LoVo (cell line): ENCODE measurements at regions not wholly inside any gene's neighbourhood (a gene's known extent, or its start where the extent isn't known, plus 50 kb on each side); places are given as distances from the start of the nearest gene placed in this dataset.

Experiments used
- DNase-seq: peaks from one replicate; pipeline ENCODE4 v3.0.0-alpha.2; 2016; ENCODE audit warnings: low spot score

DNA sequence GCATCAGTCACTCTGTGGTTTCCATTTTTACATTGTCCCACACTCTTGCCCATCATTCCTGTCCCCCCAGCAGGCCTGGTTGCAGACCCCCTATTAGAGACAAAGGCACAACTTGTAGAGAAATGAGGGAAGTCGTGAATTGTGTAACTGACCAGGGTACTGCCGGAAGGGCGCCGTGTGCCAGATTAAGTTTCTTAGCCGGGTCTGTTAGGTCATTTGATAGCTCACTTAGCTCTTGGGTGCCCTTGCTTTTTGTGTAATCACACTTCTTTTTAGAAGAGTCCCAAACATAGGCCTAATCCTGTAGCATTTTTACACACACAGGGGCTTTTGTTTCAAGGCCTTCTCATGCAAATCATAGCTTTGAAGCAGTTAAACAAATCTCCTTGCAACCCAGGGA lies 87.2 kb downstream of the CTAGE1 start:
- DNase-seq = no peak

DNA sequence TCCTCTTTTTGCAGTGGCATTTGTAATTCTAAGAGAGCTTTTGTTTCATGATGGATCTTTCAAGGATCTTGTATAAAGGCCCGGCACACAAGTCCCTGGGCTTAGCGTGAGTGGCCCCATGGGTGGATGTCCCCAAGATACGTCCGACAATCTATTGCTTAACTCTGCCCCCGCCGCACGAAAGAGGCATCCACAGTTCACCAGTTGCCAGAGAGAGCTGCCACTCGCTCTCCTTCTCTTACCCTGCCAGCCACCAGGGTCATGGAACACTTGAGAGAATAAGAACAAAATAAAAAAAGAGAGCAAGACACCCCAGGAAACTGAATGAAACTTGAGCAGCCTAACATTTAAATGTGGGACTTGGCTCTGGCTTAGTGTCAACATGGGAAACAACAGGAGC lies 92.3 kb downstream of the CTAGE1 start:
- DNase-seq = no peak

DNA sequence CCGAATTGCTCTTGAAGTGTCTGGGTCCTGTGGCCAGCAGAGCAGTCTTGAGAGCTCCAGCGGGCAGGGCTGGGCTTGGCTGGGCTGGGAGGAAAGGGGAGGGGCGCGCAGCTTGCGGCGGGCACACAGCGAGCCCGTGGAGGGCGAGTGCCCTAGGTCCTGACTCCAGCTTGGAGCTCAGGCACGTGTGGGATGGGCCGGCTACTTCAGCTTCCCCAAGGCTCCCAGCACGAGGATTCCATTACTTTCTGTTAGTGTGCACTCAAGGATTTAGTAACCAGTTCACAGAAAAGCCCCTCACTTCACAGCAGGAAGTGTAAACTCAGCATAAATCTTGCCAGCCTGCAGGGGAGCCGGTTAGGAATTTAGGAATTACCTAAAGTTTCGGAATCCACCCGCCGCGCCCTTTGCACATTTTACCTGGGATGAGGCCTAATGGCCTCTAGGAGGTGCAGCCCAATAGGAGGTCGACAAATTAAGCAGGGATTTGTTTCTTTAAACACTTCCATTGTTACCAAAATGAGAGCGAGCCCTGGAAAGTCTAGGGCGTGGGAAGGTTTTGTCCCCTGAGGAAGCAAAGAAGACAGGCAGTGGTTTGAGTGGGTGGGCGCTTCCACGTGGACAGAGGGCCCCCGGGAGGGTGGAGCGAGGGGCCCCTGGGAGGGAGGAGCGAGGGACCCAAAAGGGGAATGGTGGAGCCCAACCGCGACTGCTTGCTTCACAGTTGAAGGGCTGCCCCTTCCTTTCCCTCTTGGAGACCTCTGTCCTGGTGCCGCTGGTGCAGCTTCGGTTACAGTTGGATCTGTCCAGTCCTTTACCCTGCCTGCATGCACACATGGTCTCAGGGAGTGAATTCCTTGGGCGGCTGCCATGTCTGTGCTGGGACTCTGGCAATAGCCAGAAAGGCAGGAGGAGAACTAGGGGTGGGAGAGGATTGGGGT lies 93.3 kb downstream of the CTAGE1 start:
- no peak for DNase-seq

DNA sequence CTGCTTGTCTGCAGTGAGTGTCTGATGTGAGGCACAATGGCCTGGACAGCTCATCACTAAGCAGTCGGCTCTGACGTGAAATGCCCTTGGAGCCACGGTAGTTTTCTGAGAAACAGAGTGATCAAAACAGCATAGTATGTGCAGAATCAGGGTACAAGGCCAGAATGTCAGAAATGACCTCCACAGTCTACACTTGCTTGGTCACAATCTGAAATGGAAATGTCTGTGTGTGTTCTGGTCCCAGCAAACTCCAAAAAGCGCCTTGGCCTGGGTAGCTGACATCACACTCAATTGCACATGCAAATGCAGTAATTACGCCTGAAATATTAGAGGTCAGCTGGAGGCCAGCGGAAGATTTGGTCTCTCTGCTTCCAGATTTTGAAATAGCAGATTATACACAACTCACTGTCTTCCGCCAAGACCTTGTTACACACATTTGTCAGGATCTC lies 95.4 kb downstream of the CTAGE1 start:
- no peak for DNase-seq

DNA sequence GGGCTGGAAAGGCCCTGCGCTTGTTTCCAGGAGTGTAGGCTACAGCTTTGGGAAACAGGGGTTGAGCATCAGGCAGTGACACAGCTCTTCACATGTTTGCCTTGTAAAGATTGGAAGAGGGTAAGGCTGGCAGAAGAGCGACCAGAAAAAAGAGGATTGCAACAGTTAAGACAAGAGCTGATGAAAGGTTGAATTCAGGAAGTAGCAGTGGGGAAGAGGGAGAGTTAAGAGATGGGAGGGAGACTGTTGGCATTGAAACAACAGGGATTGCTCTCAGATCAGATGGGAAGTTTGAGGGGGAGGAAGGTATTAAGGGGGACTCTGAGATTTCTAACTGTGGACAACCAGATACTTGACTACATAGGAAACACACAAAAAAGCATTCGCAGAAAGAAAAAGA lies 96.9 kb downstream of the CTAGE1 start:
- DNase-seq = no peak

DNA sequence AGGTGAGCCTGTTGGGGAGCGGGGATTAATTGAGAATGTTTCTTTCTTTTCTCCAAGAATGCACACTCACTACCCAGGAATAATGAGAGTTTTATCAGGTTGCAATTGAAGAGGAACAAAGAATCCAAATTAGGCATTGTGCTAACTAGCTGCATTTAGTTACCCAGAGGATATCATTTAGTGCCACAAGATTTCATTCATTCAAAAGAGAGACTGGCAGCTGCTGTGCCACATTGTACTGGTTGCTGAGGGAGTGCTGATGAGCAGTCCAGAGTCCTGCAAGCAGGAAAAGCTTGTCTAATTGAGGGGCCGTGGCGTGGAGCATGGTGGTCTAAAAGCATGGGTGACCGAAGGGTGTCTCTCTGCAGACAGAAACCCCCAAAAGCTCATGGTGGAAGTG lies 97.6 kb downstream of the CTAGE1 start:
- no peak for DNase-seq

DNA sequence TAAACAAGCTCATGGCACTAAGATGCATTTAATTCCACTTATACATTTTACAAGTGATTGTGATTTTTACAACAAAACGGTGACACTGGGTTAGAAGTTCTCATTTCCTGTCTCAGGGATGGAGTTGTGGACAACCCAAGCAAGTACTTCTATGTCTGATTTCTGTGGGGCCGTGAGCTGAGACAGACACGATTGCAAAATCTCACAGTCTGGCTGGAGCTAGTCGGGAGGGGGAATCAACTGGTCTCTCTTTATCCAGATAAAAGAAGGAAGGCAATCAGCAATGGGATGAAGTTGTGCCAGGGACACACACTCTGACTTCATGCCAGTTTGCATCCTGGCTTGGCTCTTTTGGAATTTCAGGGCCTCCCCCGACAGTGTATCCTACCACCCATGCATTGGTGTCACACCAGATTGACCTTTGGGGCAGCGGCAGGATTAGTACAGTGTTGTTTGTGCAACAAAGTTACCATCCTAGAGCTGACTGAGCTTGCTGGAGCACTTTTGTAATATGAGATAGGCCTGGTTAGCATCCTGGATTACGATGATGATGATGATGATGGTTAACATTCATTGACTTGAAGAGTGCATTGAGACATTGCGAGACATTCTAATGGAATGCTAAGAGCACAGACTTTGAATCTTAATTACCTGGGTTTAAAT lies 98.8 kb downstream of the CTAGE1 start:
- DNase-seq = no peak

DNA sequence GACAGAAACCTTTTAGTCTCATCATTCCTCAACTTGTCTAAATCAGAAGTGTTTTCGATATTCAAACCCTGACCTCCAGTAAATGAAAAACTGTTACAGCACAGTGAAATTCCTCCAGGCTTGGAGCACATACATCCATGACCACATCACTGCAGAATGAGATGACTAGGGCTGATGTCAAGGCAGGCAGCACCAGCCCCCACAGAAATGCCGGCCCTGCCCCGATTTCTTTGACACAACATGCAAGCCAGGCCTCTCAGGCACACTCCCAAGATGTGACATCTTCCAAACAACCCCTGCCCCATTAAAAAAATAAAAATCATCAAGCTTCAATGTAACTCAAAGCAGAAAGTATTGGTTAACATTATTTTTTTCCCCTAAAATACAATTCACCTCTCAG lies 103.3 kb downstream of the CTAGE1 start:
- DNase-seq = no peak

DNA sequence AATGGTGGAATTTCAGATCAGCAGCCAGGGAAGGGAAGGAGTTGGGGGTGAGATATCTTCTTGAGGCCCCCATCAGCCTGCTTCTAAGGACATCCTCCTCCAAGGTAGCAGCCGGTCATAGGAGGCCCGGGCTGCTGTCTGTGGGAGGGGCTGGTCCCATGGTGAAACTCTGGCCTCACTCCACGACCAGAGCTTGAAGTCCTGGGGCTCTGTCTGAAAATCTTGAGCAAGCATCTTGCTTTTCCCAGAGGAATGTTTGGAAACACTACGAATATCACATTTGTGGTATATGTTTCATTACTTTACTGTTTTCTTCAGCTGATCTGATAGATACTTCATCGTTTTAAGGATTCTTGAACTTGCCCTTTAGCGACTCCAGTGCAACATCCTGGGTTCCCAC lies 103.7 kb downstream of the CTAGE1 start:
- no peak for DNase-seq

DNA sequence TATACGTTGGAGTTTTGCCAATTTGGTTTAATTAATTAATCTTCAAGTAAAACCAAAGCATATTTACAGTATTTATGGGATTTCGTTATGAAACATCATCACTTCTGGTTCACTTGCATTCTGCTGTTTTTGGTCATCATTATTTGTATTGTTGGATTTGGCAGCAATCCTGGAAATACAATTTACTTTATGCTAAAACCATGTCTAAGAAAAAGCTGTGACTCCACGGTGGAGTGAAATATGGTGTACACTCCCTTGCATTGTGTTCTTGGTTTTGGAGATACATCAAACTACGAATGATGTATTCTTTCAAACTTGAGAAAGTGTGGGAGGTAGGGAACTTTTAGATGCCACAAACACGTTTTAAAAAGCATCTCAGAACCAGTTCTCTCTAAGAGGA lies 106.4 kb downstream of the CTAGE1 start:
- DNase-seq = no peak

DNA sequence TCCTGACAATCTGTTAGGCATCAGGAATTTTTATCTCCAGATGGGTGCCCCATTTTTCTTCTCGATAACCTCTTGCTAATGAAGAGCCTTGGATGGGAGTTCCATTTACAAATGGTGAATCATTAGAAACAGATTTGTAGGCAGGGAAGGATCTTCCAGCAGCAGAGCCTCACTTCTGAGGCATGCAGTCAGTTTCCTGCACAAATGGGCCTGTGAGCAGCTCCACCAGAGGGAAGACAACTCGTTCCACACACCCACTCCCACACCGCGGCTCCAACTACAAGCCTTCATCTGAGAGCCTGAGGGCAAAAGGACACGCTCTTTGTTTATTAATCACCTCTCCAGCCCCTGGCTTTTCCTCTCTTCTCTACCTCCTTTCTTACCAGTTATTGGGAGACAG lies 108.5 kb downstream of the CTAGE1 start:
- no peak for DNase-seq

DNA sequence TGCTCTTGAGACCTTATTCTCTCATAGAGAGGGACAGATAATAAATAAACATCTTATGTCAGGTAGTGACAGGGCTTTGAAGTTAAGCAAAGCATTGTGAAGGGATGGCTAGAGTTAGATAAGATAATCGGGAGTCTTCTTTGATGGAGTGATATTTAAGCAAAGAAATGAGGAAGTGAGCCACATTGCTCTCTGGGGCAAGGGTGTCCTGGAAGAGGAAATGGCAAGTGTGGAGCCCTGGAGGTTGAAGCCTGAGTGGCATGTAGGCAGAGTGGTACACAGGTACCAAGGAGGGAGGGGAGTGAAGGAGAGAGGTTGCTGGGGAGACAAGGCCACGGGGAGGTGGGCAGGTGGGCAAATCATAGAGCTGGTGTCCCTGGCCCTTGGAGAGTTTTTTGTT lies 110.2 kb downstream of the CTAGE1 start:
- DNase-seq = no peak

DNA sequence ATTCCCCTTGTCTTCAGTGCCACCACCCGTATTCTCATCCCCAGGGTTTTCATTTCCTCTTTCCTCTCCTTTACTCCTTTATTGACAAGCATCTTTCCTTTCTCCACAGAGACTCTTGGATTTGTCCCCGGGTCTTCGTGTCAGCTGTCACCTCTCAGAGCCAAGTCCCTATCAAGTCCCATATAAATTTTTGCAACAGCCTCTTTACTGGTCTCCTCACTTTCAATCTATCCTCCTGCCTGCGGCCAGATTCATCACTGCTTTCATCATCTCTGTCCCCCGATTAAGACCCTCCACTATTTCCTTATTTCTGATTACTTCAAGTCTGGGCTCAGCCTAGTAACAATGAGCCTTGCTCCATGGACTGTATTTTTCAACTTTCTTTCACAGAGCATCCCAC lies 113.8 kb downstream of the CTAGE1 start:
- DNase-seq = no peak

DNA sequence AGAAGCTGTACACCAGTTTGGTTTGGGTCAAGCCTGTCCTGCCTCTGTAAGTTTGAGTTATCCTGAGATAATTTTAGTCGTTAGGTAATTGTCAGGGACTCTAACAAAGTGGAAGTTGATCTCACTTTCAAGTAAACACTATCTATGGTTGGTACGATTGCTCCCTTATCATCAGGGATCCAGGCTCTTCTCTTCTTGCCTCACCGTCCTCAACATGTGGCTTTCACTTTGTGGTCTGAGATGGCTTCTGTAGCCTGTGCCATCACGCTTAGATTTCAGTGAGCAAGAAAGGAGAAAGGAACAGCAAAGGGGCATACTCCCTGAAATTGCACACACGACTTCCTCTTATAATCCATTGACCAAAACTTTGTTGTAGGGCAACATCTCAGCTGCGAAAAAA lies 115.6 kb downstream of the CTAGE1 start:
- no peak for DNase-seq

DNA sequence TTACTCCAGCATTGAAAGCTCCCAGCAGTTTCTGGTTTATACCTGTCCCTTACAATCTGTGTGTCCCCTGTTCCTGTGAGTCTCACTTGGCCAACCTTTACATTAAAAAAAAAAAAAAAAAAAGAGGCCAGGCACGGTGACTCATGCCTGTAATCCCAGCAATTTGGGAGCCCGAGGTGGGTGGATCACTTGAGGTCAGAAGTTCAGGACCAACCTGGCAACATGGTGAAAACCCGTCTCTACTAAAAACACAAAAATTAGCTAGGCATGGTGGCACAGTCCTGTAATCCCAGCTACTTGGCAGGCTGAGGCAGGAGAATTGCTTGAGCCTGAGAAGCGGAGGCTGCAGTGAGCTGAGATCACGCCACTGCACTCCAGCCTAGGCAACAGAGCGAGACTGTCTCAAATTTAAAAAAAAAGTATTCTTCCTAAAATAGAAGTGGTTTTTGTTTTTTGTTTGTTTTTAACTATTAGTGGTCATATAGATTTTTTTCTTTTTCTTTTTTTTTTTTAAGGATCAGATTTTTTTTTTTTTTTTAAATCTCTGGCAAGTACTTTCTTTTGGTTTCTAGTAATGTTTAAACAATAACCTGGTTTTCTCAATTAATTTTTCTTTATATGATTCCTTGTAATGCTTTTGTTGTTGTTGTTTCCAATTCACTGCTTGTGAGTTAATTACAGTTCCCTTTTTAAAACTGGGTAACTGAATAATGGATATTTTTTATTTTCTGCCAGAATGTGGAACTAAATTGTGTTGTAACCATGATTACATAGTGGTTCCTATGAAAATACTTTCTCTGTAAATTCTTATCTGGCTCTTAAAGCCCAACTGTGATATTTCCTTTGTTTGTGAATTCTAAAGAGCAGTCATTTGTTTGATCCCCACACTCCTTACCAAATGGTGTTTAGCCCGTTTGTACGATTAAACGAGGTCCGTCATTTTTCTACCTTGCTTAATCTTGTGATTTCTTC lies 116.8 kb downstream of the CTAGE1 start:
- peak; percentile 36 for DNase-seq

DNA sequence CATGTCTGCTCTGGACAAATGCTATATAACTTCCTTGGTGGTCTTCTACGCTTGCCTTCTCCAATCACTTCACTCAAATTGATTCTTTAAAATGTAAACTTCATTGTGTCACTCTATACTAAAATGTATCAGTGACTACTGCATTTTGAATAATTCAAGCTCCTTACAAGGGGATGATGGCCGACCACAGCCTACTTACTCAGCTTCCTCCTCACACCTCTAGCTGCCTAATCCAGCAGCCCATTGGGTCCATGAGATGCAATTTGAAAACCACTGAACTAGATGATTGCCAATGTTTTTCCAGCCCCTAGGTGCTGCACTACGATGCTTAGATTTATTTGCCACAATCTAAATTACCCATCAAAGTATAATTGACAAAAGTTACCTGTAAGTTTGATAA lies 120.7 kb downstream of the CTAGE1 start:
- DNase-seq = no peak

DNA sequence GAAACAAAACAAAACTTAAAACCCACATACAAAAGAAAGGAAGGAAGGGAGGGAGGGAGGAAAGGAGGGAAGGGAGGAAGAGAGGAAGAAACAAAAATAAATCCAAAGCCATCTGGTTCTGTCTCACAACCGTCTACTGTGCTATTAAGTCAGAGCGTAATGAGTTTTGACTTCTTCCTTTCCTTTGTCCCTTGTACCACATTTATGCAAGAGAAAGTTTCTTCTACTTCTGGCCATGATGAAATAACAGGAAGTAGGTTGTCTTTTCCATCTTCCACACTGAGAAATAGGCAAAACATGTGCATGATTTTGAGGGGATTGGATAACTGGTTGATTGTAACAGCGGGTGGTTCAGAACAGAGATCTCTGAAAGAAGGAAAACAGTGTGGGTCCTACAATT lies 121.4 kb downstream of the CTAGE1 start:
- no peak for DNase-seq

DNA sequence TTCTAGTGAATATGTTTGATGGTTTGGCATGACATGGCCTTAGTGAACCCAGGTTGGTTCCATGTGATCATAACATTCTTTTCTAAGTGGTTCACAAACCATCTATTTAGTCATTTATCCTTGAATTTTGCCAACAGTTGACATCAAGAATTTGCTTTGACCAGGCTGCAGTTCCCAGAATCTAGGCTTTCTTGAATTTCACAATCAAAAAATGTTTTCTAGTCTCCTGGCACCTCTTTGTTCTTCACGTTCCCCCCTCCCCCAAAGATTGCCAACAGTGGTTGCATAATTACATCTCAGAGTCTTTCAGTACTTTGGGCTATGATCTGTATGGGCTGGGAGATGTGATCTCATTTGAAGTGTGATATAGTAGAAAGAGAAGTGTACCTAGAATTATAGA lies 124.0 kb downstream of the GATA6 start:
- no peak for DNase-seq

DNA sequence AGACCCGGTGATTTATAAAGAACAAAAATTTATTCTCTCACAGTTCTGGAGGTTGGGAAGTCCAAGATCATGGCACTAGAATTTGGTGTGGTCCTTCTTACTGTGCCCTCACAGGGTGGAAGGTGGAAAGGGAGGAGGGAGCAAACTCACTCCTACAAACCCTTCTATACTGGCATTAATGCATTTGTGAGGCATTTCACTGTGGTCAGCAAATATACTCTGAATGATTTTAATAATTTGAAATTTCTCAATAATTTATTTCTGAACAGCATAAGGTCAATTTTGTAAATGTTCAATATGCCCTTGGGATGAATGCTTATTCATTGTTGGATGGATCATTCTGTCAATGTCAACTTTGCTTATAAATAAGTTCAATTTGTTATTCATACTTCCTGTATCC lies 120.6 kb downstream of the GATA6 start:
- no peak for DNase-seq

DNA sequence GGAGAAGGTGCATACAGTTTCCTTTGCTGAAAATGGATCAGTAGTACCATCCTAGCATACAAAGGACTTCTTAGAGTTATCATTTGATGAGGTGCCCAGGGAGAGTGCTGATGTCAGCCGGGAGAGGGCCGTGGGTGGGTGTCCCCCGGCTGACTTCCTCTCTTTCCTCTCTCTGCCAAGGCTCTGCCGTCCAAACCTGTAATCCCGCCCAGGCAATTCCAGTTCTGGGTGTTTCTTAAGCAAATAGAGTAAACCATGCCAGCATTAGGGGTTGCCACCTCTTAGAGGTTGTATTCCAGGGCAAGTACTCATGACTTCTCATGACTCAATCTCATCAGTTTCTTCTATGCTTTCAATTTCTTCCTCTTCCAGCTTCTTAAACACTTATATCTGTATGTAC lies 117.2 kb downstream of the GATA6 start:
- peak; percentile 83 for DNase-seq

DNA sequence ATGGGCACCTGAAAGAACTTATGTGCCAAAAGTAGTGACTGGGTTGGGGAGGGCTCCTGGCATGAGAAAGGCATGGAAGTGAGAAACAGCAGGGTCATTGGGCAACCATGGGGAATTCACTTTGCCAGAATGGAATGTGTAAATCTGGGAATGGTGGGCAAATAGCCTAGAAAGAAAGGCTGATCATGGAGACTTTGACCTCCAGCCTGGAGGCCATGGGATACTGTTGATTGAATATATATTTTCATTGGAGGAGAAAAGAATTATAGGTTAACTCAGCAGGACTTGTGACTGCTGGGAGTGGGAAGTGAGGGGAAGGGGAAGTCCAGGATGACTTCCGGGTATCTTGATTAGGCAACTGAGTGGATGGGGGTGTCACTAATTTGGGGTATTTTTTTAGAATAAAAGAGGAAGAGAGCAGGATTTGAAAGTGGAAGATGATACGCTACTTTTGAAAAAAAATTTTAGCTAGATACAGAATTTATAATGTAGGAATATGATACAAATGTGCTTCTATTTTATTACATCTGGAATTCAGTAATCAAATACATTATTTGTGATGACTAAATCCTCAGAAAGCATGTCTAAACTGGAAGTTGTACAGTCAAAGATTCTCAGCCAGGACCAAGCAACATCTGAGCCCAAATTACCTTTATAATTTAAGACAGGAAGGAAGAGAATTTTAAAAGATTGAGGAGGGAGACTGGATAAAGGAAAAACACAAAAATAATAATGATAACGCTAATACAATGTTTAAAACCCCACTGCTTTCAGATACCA lies 116.2 kb downstream of the GATA6 start:
- no peak for DNase-seq
